ENCODE measurements at regions not wholly inside any gene's neighbourhood (a gene's known extent, or its start where the extent isn't known, plus 50 kb on each side); places are given as distances from the start of the nearest gene placed in this dataset.

DNA sequence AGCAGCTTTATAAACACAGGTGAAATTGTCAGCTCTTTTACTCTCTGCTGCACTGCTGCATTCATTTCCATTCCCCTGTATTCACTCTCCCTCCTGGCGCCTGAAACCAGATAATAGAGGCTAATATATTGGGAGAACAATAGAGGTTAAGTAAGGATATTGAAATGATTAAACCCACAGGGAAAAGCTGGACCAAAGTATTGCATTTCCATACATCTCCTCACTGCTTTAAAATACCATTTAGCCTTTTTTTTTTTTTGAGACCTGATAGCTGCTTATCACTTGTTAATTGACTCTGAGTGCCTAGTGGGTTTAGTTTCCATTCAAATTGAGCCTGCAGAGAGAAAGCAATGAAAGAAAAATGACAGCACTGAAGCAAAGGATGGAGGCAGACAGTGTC is 540.5 kb upstream of the IMPG1 start:
- TF ChIP-seq, protein P1, sequence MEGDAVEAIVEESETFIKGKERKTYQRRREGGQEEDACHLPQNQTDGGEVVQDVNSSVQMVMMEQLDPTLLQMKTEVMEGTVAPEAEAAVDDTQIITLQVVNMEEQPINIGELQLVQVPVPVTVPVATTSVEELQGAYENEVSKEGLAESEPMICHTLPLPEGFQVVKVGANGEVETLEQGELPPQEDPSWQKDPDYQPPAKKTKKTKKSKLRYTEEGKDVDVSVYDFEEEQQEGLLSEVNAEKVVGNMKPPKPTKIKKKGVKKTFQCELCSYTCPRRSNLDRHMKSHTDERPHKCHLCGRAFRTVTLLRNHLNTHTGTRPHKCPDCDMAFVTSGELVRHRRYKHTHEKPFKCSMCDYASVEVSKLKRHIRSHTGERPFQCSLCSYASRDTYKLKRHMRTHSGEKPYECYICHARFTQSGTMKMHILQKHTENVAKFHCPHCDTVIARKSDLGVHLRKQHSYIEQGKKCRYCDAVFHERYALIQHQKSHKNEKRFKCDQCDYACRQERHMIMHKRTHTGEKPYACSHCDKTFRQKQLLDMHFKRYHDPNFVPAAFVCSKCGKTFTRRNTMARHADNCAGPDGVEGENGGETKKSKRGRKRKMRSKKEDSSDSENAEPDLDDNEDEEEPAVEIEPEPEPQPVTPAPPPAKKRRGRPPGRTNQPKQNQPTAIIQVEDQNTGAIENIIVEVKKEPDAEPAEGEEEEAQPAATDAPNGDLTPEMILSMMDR (optimal IDR thresholded peaks at IDR 0.05 in 1 of 3, IDR thresholded peaks at IDR 0.05 in 1 of 3, conservative IDR thresholded peaks at IDR 0.05 in 1 of 3; ENCODE audit: extremely low read depth in 1 of 3, insufficient read depth in 2 of 3, low read length in 3 of 3) = no peak
- no peak for TF ChIP-seq EZH2 (IDR thresholded peaks at IDR 0.05; ENCODE audit: low read length)

Data from keratinocyte (primary cell).